ENCODE measurements at regions not wholly inside any gene's neighbourhood (a gene's known extent, or its start where the extent isn't known, plus 50 kb on each side); places are given as distances from the start of the nearest gene placed in this dataset.
"Not testable (repeated sequence)": the region's sequence is repeated elsewhere in the genome, so short reads cannot be mapped to it uniquely, and the experiment has no call there.

GRCh38 chr20:12954254-12954653, 54.5 kb upstream of the SPTLC3 start:
- TF ChIP-seq CTCF (IDR thresholded peaks at IDR 0.05; ENCODE audit: borderline replicate concordance, extremely low read depth, low read length, poor library complexity, severe bottlenecking); EZH2 (IDR thresholded peaks at IDR 0.05; ENCODE audit: borderline replicate concordance, low read depth, low read length, severe bottlenecking): not testable (repeated sequence)
